ENCODE measurements at regions not wholly inside any gene's neighbourhood (a gene's known extent, or its start where the extent isn't known, plus 50 kb on each side); places are given as distances from the start of the nearest gene placed in this dataset.

- Histone ChIP-seq H3K4me1 (ENCODE audit: insufficient read depth, low read length) (no peaks in the 10 kb centered on the region), H3K4me3 (ENCODE audit: low read depth in 1 of 2, low read length in 2 of 2) (no peak overlapping the region), H3K4me2 (ENCODE audit: insufficient read depth, low read length) (no peak overlapping the region), H3K36me3 (ENCODE audit: insufficient read depth, low read length) (no peaks in the 10 kb centered on the region), H3K27me3 (ENCODE audit: insufficient read depth, low read length, poor library complexity) (peaks cover 8% of the 10 kb centered on the region), H3K27ac (ENCODE audit: low read length) (no peak overlapping the region), H3K9me3 (ENCODE audit: insufficient read depth, low read length, severe bottlenecking) (no peaks in the 10 kb centered on the region), H3K79me2 (ENCODE audit: insufficient read depth, low read length) (no peaks in the 10 kb centered on the region), H3K9ac (ENCODE audit: low read depth, low read length) (no peak overlapping the region), H4K20me1 (ENCODE audit: insufficient read depth, low read length) (no peaks in the 10 kb centered on the region), H2AFZ (ENCODE audit: low read depth, low read length) (no peak overlapping the region)
- TF ChIP-seq EZH2 (IDR thresholded peaks at IDR 0.05; ENCODE audit: borderline replicate concordance, low read depth, low read length, severe bottlenecking) (no peak), CTCF (IDR thresholded peaks at IDR 0.05; ENCODE audit: borderline replicate concordance, extremely low read depth, low read length, poor library complexity, severe bottlenecking) (no peak)
- DNase-seq (no peak), ATAC-seq (ENCODE audit: insufficient read depth, low read depth) (no peak)
These were observed 256.6 kb upstream of the CTAGE1 start for GRCh38 chr18:22674272-22674671.

GRCh38 chr18:22675006-22675405, 257.3 kb upstream of the CTAGE1 start:
- Histone ChIP-seq H3K79me2 (ENCODE audit: insufficient read depth, low read length) (no peaks in the 10 kb centered on the region), H3K27me3 (ENCODE audit: insufficient read depth, low read length, poor library complexity) (peaks cover 8% of the 10 kb centered on the region), H2AFZ (ENCODE audit: low read depth, low read length) (no peak overlapping the region), H3K9ac (ENCODE audit: low read depth, low read length) (no peak overlapping the region), H3K4me1 (ENCODE audit: insufficient read depth, low read length) (no peaks in the 10 kb centered on the region), H3K4me2 (ENCODE audit: insufficient read depth, low read length) (no peak overlapping the region), H3K9me3 (ENCODE audit: insufficient read depth, low read length, severe bottlenecking) (no peaks in the 10 kb centered on the region), H3K4me3 (ENCODE audit: low read depth in 1 of 2, low read length in 2 of 2) (no peak overlapping the region), H3K36me3 (ENCODE audit: insufficient read depth, low read length) (no peaks in the 10 kb centered on the region), H3K27ac (ENCODE audit: low read length) (no peak overlapping the region), H4K20me1 (ENCODE audit: insufficient read depth, low read length) (no peaks in the 10 kb centered on the region)
- TF ChIP-seq EZH2 (IDR thresholded peaks at IDR 0.05; ENCODE audit: borderline replicate concordance, low read depth, low read length, severe bottlenecking) (no peak), CTCF (IDR thresholded peaks at IDR 0.05; ENCODE audit: borderline replicate concordance, extremely low read depth, low read length, poor library complexity, severe bottlenecking) (no peak)
- DNase-seq: no peak
- no peak for ATAC-seq (ENCODE audit: insufficient read depth, low read depth)

GRCh38 chr18:22676423-22676822, 256.7 kb upstream of the RBBP8 start:
- no peak overlapping the region for H3K9ac ChIP-seq (ENCODE audit: low read depth, low read length)
- no peaks in the 10 kb centered on the region for H4K20me1 ChIP-seq (ENCODE audit: insufficient read depth, low read length)
- no peak for DNase-seq
- H3K4me2 ChIP-seq (ENCODE audit: insufficient read depth, low read length): no peak overlapping the region
- no peak for ATAC-seq (ENCODE audit: insufficient read depth, low read depth)
- peaks cover 8% of the 10 kb centered on the region for H3K27me3 ChIP-seq (ENCODE audit: insufficient read depth, low read length, poor library complexity)
- H3K79me2 ChIP-seq (ENCODE audit: insufficient read depth, low read length): no peaks in the 10 kb centered on the region
- TF ChIP-seq CTCF (IDR thresholded peaks at IDR 0.05; ENCODE audit: borderline replicate concordance, extremely low read depth, low read length, poor library complexity, severe bottlenecking): no peak
- TF ChIP-seq EZH2 (IDR thresholded peaks at IDR 0.05; ENCODE audit: borderline replicate concordance, low read depth, low read length, severe bottlenecking): no peak
- no peak overlapping the region for H3K27ac ChIP-seq (ENCODE audit: low read length)
- H3K9me3 ChIP-seq (ENCODE audit: insufficient read depth, low read length, severe bottlenecking): no peaks in the 10 kb centered on the region
- no peaks in the 10 kb centered on the region for H3K4me1 ChIP-seq (ENCODE audit: insufficient read depth, low read length)
- no peaks in the 10 kb centered on the region for H3K36me3 ChIP-seq (ENCODE audit: insufficient read depth, low read length)
- no peak overlapping the region for H2AFZ ChIP-seq (ENCODE audit: low read depth, low read length)
- H3K4me3 ChIP-seq (ENCODE audit: low read depth in 1 of 2, low read length in 2 of 2): no peak overlapping the region

- Histone ChIP-seq H3K27ac (ENCODE audit: low read length) (no peak overlapping the region), H3K4me2 (ENCODE audit: insufficient read depth, low read length) (no peak overlapping the region), H2AFZ (ENCODE audit: low read depth, low read length) (no peak overlapping the region), H3K4me3 (ENCODE audit: low read depth in 1 of 2, low read length in 2 of 2) (no peak overlapping the region), H3K27me3 (ENCODE audit: insufficient read depth, low read length, poor library complexity) (peaks cover 8% of the 10 kb centered on the region), H3K79me2 (ENCODE audit: insufficient read depth, low read length) (no peaks in the 10 kb centered on the region), H3K36me3 (ENCODE audit: insufficient read depth, low read length) (no peaks in the 10 kb centered on the region), H3K4me1 (ENCODE audit: insufficient read depth, low read length) (no peaks in the 10 kb centered on the region), H3K9me3 (ENCODE audit: insufficient read depth, low read length, severe bottlenecking) (no peaks in the 10 kb centered on the region), H4K20me1 (ENCODE audit: insufficient read depth, low read length) (no peaks in the 10 kb centered on the region), H3K9ac (ENCODE audit: low read depth, low read length) (no peak overlapping the region)
- no peak for TF ChIP-seq EZH2 (IDR thresholded peaks at IDR 0.05; ENCODE audit: borderline replicate concordance, low read depth, low read length, severe bottlenecking)
- TF ChIP-seq CTCF (IDR thresholded peaks at IDR 0.05; ENCODE audit: borderline replicate concordance, extremely low read depth, low read length, poor library complexity, severe bottlenecking): no peak
- DNase-seq: no peak
- no peak for ATAC-seq (ENCODE audit: insufficient read depth, low read depth)
These were observed 254.6 kb upstream of the RBBP8 start for GRCh38 chr18:22678486-22678885.

All from DND-41 (cell line).